HUDEP-2 (cell line): ENCODE measurements at regions not wholly inside any gene's neighbourhood (a gene's known extent, or its start where the extent isn't known, plus 50 kb on each side); places are given as distances from the start of the nearest gene placed in this dataset.

Experiments
- DNase-seq, 76 experiments: peaks; one replicate each; lab custom pipeline; 2025; ENCODE audit not compliant: unreplicated experiment in 76 of 76; lab: John Stamatoyannopoulos, UW

DNA sequence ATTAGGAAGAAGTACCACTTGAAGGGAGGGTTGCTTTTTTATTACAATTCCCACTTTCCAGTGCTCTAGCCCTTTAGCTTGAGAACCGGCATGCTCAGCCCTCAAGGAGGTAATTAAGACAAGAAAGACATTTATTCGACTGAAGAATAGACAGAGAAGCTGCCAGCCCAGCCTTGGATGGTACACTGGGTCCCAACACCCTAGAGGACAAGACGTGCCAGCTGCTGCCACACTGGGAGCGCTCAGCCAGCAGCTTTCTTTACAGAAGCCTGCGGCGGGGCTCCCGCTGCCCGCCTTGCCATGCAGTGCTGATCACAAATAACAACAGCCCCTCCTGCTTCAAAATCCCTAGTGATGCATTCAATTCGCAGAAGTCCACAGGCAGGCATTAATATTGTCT, 746.3 kb upstream of the RAB6C start:
- no peak for DNase-seq

- no peak for DNase-seq
These were observed 745.6 kb upstream of the RAB6C start for GRCh38 chr2:129233751-129234406.

- DNase-seq, result no peak
These were observed 742.9 kb upstream of the RAB6C start for GRCh38 chr2:129236601-129237000.

GRCh38 chr2:129237966-129238725, 741.3 kb upstream of the RAB6C start:
- no peak for DNase-seq

GRCh38 chr2:129239141-129239540, 740.3 kb upstream of the RAB6C start:
- DNase-seq, result no peak

DNA sequence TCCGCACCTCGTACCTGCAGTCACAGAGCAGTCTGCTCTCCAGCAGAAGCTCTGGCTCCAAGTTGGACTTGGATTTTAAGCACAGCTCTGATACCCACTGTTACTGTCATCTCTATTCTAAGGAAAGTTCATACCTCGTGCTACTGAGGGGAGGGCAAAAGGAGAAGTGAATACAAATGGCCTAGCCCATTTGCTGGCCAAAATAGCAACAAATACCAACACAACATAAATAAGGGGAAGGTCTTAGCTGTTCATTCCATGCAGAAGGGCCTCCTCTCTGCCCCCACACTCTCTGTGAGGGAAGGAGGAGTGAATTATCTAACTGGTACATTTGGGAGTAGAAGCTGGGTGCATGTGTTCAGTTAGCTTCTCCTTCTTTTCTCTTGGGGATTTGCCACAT, 739.4 kb upstream of the RAB6C start:
- DNase-seq, result no peak

GRCh38 chr2:129242269-129242668, 737.2 kb upstream of the RAB6C start:
- no peak for DNase-seq

DNA sequence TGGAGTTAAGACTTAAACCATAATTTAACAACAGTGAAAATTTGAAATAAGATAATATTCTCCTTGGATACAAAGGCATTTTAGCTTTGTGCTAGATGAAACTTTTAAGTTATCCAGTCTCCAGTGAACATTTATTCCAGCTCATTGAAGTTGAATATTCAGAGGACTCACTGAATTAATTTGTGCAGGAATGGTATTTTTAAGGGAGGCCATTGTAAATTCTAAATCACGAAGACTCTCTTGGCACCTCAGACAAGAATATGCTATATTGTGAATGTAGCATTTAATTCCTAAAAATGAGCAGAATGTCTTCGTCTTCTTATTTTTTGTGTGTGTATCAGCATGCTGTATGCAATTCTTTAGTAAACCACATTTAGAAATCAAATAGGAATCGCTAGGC, 731.7 kb upstream of the RAB6C start:
- no peak for DNase-seq

- no peak for DNase-seq
These were observed 731.3 kb upstream of the RAB6C start for GRCh38 chr2:129248198-129248597.

DNA sequence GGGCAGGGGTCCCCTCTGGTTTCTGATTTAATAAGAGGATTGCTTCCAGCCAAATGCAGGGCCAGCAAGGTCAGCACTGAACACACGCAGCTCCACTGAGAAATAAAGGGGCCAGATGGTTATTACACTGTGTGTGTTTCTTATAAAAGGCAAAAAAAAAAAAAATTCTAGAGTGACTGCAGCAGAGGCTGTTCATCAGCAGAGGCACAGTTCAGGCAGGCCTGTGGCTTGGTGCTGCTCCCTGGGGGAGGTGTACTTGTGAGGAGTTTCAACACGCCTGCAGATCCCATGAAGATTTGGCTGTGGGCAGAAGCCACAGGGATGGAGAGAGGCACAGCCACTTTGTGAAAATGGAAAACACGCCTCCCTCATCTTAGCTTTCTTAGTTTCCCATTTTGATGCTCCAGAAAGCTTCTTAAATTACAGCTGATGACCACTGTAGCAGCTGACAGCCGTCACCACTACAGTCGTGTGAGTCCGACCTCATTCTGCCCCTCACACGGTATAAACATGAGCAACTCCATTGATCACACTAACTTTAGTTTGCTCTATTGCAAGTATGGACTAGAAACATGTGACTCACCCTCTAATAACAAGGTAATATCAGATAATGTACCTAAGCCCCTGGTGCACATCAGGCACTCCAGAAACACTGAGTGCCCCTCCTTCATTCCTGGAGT, 726.5 kb upstream of the RAB6C start:
- no peak for DNase-seq

- peak in 1 of 76 experiments; percentile 11 for DNase-seq
These were observed 726.0 kb upstream of the RAB6C start for GRCh38 chr2:129253461-129253812.

DNA sequence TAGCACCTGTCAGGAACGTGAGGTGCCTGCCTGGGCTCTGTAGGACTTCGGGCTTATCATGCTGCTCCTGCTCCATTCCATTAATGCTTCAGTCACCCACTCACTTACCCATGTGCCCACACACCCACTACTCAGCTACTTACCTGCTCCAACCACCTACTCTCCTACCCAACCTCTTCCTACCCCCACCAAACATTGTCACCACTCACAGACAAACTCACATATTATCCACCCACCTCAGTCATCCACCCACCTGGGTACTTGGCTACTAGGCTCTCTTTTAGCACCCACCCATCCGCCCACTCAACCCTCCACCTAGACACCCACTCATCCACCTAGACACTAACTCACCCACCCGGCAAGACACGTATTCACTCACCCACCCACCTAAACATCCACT, 724.7 kb upstream of the RAB6C start:
- DNase-seq, result no peak

- DNase-seq, result no peak
These were observed 723.7 kb upstream of the RAB6C start for GRCh38 chr2:129255610-129256313.

- DNase-seq, result no peak
These were observed 722.8 kb upstream of the RAB6C start for GRCh38 chr2:129256642-129257041.

GRCh38 chr2:129262934-129263333, 716.5 kb upstream of the RAB6C start:
- DNase-seq, result no peak

GRCh38 chr2:129263939-129264338, 715.5 kb upstream of the RAB6C start:
- no peak for DNase-seq

- DNase-seq, result no peak
These were observed 711.9 kb upstream of the RAB6C start for GRCh38 chr2:129267559-129267958.

GRCh38 chr2:129273266-129274037, 706.0 kb upstream of the RAB6C start:
- DNase-seq, result no peak

DNA sequence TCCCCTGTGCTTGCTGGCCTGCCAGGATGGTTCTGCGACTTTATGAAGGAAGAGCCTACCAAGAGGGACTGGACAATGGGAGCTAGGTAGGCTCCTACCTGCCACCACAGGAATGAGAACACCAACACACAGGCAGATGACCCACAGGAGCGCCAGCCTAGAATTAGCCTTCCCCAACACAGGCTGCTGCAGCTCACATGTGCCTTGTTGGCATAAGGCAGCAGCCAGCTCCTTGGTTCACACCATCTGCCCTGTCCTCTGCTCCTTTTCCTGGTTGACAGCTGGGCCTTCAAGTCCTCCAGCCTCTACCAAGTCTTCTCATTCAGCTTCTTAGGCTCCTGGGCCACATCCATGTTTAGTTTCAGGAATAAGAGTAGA, 705.4 kb upstream of the RAB6C start:
- no peak for DNase-seq

DNA sequence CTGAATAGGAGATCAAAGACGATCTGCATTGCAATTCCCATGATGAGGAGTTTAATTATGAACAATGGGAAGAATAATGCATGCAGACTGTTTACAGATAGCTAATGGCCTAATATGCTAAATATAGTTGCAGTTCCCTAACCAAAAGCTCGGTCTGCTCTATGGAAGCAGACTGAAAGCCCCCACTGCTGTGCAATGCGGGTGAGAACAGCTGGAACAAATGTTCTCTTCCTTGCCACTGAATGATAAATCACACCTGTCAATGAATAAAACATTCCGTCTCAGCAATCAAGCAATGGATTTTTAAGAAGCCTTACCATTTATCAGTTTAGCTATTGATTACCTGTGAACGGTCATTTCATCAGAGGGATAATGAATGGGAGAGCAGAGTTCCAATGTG, 704.5 kb upstream of the RAB6C start:
- no peak for DNase-seq

- no peak for DNase-seq
These were observed 703.8 kb upstream of the RAB6C start for GRCh38 chr2:129275706-129276105.
